IMR-90 (cell line): ENCODE measurements at regions not wholly inside any gene's neighbourhood (a gene's known extent, or its start where the extent isn't known, plus 50 kb on each side); places are given as distances from the start of the nearest gene placed in this dataset.

Experiments used
- ATAC-seq: fragments of 200-7000 bp; cut with Tn5 transposase; 2 replicates; pipeline ENCODE4 v1.9.1; 2020; ENCODE audit warnings: low read depth, mild to moderate bottlenecking, moderate library complexity
- BruUV-seq: library from RNA; stranded (reverse); fragments of 400-500 nt; replicated peaks from 2 replicates; lab custom pipeline; 2021; lab: Mats Ljungman, UMichigan
- CTCF ChIA-PET: fragments of 300-600 bp; formaldehyde crosslinking; extraction: SDS; loops from one replicate; lab custom pipeline; 2021; ENCODE audit warnings: antibody characterized with exemption; lab: Yijun Ruan, JAX
- POLR2A ChIA-PET: fragments of 300-600 bp; sonication (Branson Sonifier 250); formaldehyde crosslinking; loops from one replicate; lab custom pipeline; 2022; ENCODE audit warnings: antibody characterized with exemption; ENCODE audit not compliant: unreplicated experiment; lab: Charles Lee
- DNase-seq: peaks from one replicate; pipeline ENCODE4 v3.0.0; 2013
- H2AFZ ChIP-seq: replicated peaks from 2 replicates; pipeline ENCODE3; 2013; ENCODE audit warnings: low read length, mild to moderate bottlenecking; ENCODE audit not compliant: poor library complexity
- H2AK5ac ChIP-seq: 2 replicates; pipeline ENCODE4 v1.6.1; 2013; ENCODE audit warnings: low read depth, low read length, inconsistent platforms
- H2AK9ac ChIP-seq: replicated peaks from 2 replicates; pipeline ENCODE3; 2013; ENCODE audit warnings: mild to moderate bottlenecking, low read depth, low read length, moderate library complexity; ENCODE audit not compliant: poor library complexity
- H2BK120ac ChIP-seq: 2 replicates; pipeline ENCODE4 v1.6.1; 2013; ENCODE audit warnings: low read depth, low read length, inconsistent platforms
- H2BK15ac ChIP-seq: 3 replicates; pipeline ENCODE4 v1.6.1; 2013; ENCODE audit warnings: low read depth, low read length, inconsistent platforms
- H2BK20ac ChIP-seq: 2 replicates; pipeline ENCODE4 v1.6.1; 2013; ENCODE audit warnings: low read depth, mild to moderate bottlenecking, inconsistent platforms, low read length, moderate library complexity
- H2BK5ac ChIP-seq: 2 replicates; pipeline ENCODE4 v1.6.1; 2013; ENCODE audit warnings: mild to moderate bottlenecking, low read depth, low read length, inconsistent platforms; ENCODE audit not compliant: poor library complexity, severe bottlenecking
- H3K14ac ChIP-seq: replicated peaks from 2 replicates; pipeline ENCODE4 v1.6.1; 2013; ENCODE audit warnings: low read depth, low read length, inconsistent platforms
- H3K18ac ChIP-seq: 2 replicates; pipeline ENCODE4 v1.6.1; 2013; ENCODE audit warnings: low read depth, low read length, control low read depth
- H3K23ac ChIP-seq: 2 replicates; pipeline ENCODE4 v1.6.1; 2013; ENCODE audit warnings: low read depth, low read length, inconsistent platforms
- H3K27ac ChIP-seq: 2 replicates; pipeline ENCODE4 v1.5.1; 2013; ENCODE audit warnings: mild to moderate bottlenecking, control low read depth, low read length; ENCODE audit not compliant: insufficient read depth
- H3K27me3 ChIP-seq: 2 replicates; pipeline ENCODE4 v1.6.1; 2013; ENCODE audit warnings: low read length; ENCODE audit not compliant: control insufficient read depth, insufficient read depth
- H3K36me3 ChIP-seq: 2 replicates; pipeline ENCODE4 v1.6.1; 2013; ENCODE audit warnings: low read length, mixed read lengths; ENCODE audit not compliant: control insufficient read depth, insufficient read depth
- H3K4ac ChIP-seq: 2 replicates; pipeline ENCODE4 v1.6.1; 2013; ENCODE audit warnings: low read depth, low read length, inconsistent platforms
- H3K4me1 ChIP-seq: 2 replicates; pipeline ENCODE4 v1.6.1; 2013; ENCODE audit warnings: low read length, mixed read lengths; ENCODE audit not compliant: control insufficient read depth, insufficient read depth
- H3K4me2 ChIP-seq: 2 replicates; pipeline ENCODE4 v1.6.1; 2013; ENCODE audit warnings: low read depth, mild to moderate bottlenecking, control low read depth, low read length, moderate library complexity
- H3K4me3 ChIP-seq: 2 replicates; pipeline ENCODE4 v1.5.1; 2013; ENCODE audit warnings: low read depth, mild to moderate bottlenecking, control low read depth, low read length, moderate library complexity; ENCODE audit not compliant: insufficient read depth
- H3K56ac ChIP-seq: 2 replicates; pipeline ENCODE4 v1.6.1; 2013; ENCODE audit warnings: low read length, inconsistent platforms; ENCODE audit not compliant: insufficient read depth; ENCODE audit errors: extremely low read depth
- H3K79me1 ChIP-seq, 2 experiments: 2 replicates each; pipeline ENCODE4 v1.6.1; 2013; ENCODE audit warnings: low read length in 2 of 2, inconsistent platforms in 1 of 2, low read depth in 1 of 2
- H3K9ac ChIP-seq: 2 replicates; pipeline ENCODE4 v1.6.1; 2013; ENCODE audit warnings: low read depth, low read length, control low read depth
- H3K9me1 ChIP-seq: 2 replicates; pipeline ENCODE4 v1.6.1; 2013; ENCODE audit warnings: low read length, inconsistent platforms; ENCODE audit not compliant: insufficient read depth
- H3K9me3 ChIP-seq: 2 replicates; pipeline ENCODE4 v1.6.1; 2013; ENCODE audit warnings: low read length; ENCODE audit not compliant: control insufficient read depth, insufficient read depth
- H4K20me1 ChIP-seq: 2 replicates; pipeline ENCODE4 v1.6.1; 2013; ENCODE audit warnings: low read length, inconsistent platforms; ENCODE audit not compliant: insufficient read depth
- H4K5ac ChIP-seq: 2 replicates; pipeline ENCODE4 v1.6.1; 2013; ENCODE audit warnings: mild to moderate bottlenecking, low read depth, low read length, control low read depth
- H4K8ac ChIP-seq, 2 experiments: 2 replicates each; pipeline ENCODE4 v1.6.1; 2013; ENCODE audit warnings: low read depth in 2 of 2, low read length in 2 of 2, control low read depth in 1 of 2, inconsistent platforms in 1 of 2
- H4K91ac ChIP-seq: 2 replicates; pipeline ENCODE4 v1.6.1; 2013; ENCODE audit warnings: low read depth, low read length, inconsistent platforms; ENCODE audit not compliant: insufficient read depth
- BHLHE40 ChIP-seq: fragments of 150-350 bp; IDR thresholded peaks from 2 replicates; pipeline ENCODE4 v1.6.1; 2016; ENCODE audit warnings: mild to moderate bottlenecking, low read depth, low read length
- CEBPB ChIP-seq: IDR thresholded peaks from 2 replicates; pipeline ENCODE4 v1.6.1; 2012; ENCODE audit warnings: low read depth, low read length, improper control_type of control experiment
- CHD1 ChIP-seq: IDR thresholded peaks from 2 replicates; pipeline ENCODE4 v1.6.1; 2012; ENCODE audit warnings: low read depth, low read length, improper control_type of control experiment
- CTCF ChIP-seq: conservative IDR thresholded peaks from 2 replicates; pipeline ENCODE4 v1.5.1; 2012; ENCODE audit warnings: mild to moderate bottlenecking, low read depth, low read length, improper control_type of control experiment
- ELK1 ChIP-seq: fragments of 150-350 bp; IDR thresholded peaks from 2 replicates; pipeline ENCODE4 v1.6.1; 2016; ENCODE audit warnings: low read depth, mild to moderate bottlenecking, low read length, moderate library complexity, borderline replicate concordance
- FOS ChIP-seq: fragments of 150-350 bp; IDR thresholded peaks from 2 replicates; pipeline ENCODE4 v1.6.1; 2016; ENCODE audit warnings: low read depth, low read length
- MAFK ChIP-seq: IDR thresholded peaks from 2 replicates; pipeline ENCODE4 v1.6.1; 2012; ENCODE audit warnings: low read depth, low read length, improper control_type of control experiment
- MAZ ChIP-seq: IDR thresholded peaks from 2 replicates; pipeline ENCODE4 v1.6.1; 2012; ENCODE audit warnings: low read depth, mild to moderate bottlenecking, low read length, improper control_type of control experiment, moderate library complexity, borderline replicate concordance
- MXI1 ChIP-seq: IDR thresholded peaks from 2 replicates; pipeline ENCODE4 v1.6.1; 2012; ENCODE audit warnings: low read depth, mild to moderate bottlenecking, low read length, moderate library complexity, borderline replicate concordance
- NFE2L2 ChIP-seq: fragments of 150-350 bp; IDR thresholded peaks from 2 replicates; pipeline ENCODE4 v1.6.1; 2016; ENCODE audit warnings: low read depth, mild to moderate bottlenecking, low read length
- POLR2A ChIP-seq: IDR thresholded peaks from 2 replicates; pipeline ENCODE4 v1.6.1; 2012; ENCODE audit warnings: mild to moderate bottlenecking, low read depth, low read length
- RAD21 ChIP-seq: IDR thresholded peaks from 2 replicates; pipeline ENCODE4 v1.6.1; 2012; ENCODE audit warnings: low read length, improper control_type of control experiment
- RCOR1 ChIP-seq: IDR thresholded peaks from 2 replicates; pipeline ENCODE4 v1.6.1; 2012; ENCODE audit warnings: mild to moderate bottlenecking, low read length, improper control_type of control experiment; ENCODE audit not compliant: insufficient replicate concordance
- RFX5 ChIP-seq: IDR thresholded peaks from 2 replicates; pipeline ENCODE4 v1.8.0; 2012; ENCODE audit warnings: low read depth, mild to moderate bottlenecking, low read length, moderate library complexity
- USF2 ChIP-seq: fragments of 150-350 bp; IDR thresholded peaks from 2 replicates; pipeline ENCODE4 v1.6.1; 2017; ENCODE audit warnings: mild to moderate bottlenecking, antibody characterized with exemption, low read length, low read depth
- WGBS, 2 experiments: methylation state at CpG; one replicate each; pipeline versions ENCODE4 v1.1.5 to v1.1.7; 2013; ENCODE audit warnings: missing lambda C conversion rate in 2 of 2; ENCODE audit not compliant: insufficient read length in 1 of 2; ENCODE audit errors: extremely low coverage in 2 of 2; 5-methylcytosine and 5-hydroxymethylcytosine counted together
- dilution Hi-C: fragments of 300-500 bp; cut with HindIII; formaldehyde crosslinking; loops from one replicate; pipeline ENCODE4 v1.14.3; 2018; ENCODE audit warnings: low sequenced_read_pairs; ENCODE audit not compliant: unreplicated experiment
- in situ Hi-C: fragments of 300-500 bp; cut with MboI; formaldehyde crosslinking; loops from 3 replicates; pipeline ENCODE4 v1.14.3; 2019; ENCODE audit warnings: low sequenced_read_pairs, inconsistent platforms, mixed read lengths
- intact Hi-C: fragments of 100-400 bp; cut with micrococcal nuclease; formaldehyde crosslinking; loops from 2 replicates; pipeline ENCODE4 v1.10.0; 2022

- H2BK5ac ChIP-seq: no peak overlapping the region
- 100% methylated on average over 1 of the region's 3 CpGs; no CpG with 5 or more reads in 1 of the 2 experiments for WGBS, 2 experiments
- no peak overlapping the region for H4K5ac ChIP-seq
- H2BK120ac ChIP-seq: no peak overlapping the region
- CTCF ChIA-PET: no interaction called here
- no peak overlapping the region for H2AFZ ChIP-seq
- no peak overlapping the region for H2AK9ac ChIP-seq
- no peak for TF ChIP-seq FOS
- no peak for TF ChIP-seq MXI1
- no peak for TF ChIP-seq MAZ
- TF ChIP-seq USF2: no peak
- TF ChIP-seq ELK1: no peak
- TF ChIP-seq CHD1: no peak
- TF ChIP-seq RFX5: no peak
- no peak for TF ChIP-seq NFE2L2
- TF ChIP-seq RAD21: no peak
- no peak for TF ChIP-seq MAFK
- TF ChIP-seq CTCF: no peak
- no peak for TF ChIP-seq POLR2A
- no peak for TF ChIP-seq CEBPB
- no peak for TF ChIP-seq BHLHE40
- TF ChIP-seq RCOR1: no peak
- no peaks in the 10 kb centered on the region for H3K9me3 ChIP-seq
- DNase-seq: no peak
- in situ Hi-C loops: no loop called here
- H3K9ac ChIP-seq: no peak overlapping the region
- H3K4me2 ChIP-seq: no peak overlapping the region
- no peak overlapping the region for H3K14ac ChIP-seq
- H3K27me3 ChIP-seq: 0 out of 2 replicates have a peak, but pooled peaks cover 3% of the 10 kb centered on the region
- no TSS peak for BruUV-seq
- no peak overlapping the region for H3K18ac ChIP-seq
- no peak overlapping the region for H3K4ac ChIP-seq
- no peak overlapping the region for H3K23ac ChIP-seq
- H2BK15ac ChIP-seq: no peak overlapping the region
- H4K91ac ChIP-seq: no peak overlapping the region
- no peaks in the 10 kb centered on the region for H4K20me1 ChIP-seq
- no peaks in the 10 kb centered on the region for H3K36me3 ChIP-seq
- no peaks in the 10 kb centered on the region for H3K9me1 ChIP-seq
- no peak overlapping the region for H2BK20ac ChIP-seq
- H2AK5ac ChIP-seq: no peak overlapping the region
- intact Hi-C loops: no loop called here
- ATAC-seq: no peak
- H3K4me1 ChIP-seq: no peaks in the 10 kb centered on the region
- no peaks in the 10 kb centered on the region for H3K79me1 ChIP-seq
- dilution Hi-C loops: no loop called here
- H4K8ac ChIP-seq: no peak overlapping the region
- no peak overlapping the region for H3K56ac ChIP-seq
- POLR2A ChIA-PET: no interaction called here
- H3K4me3 ChIP-seq: no peak overlapping the region
- H3K27ac ChIP-seq: no peak overlapping the region
These were observed 127.8 kb downstream of the MAFB start for GRCh38 chr20:40561187-40561586.
